ENCODE measurements at regions not wholly inside any gene's neighbourhood (a gene's known extent, or its start where the extent isn't known, plus 50 kb on each side); places are given as distances from the start of the nearest gene placed in this dataset.

- TF ChIP-seq KDM1A (IDR thresholded peaks at IDR 0.05; ENCODE audit: borderline replicate concordance, low read length) (no peak), NANOG (IDR thresholded peaks at IDR 0.05; ENCODE audit: insufficient read depth, low read depth, low read length, poor library complexity, severe bottlenecking) (no peak), PHF8 (conservative IDR thresholded peaks at IDR 0.05; ENCODE audit: low read depth, low read length) (no peak), CBX8 (IDR thresholded peaks at IDR 0.05; ENCODE audit: borderline replicate concordance, low read depth, low read length) (no peak), HDAC2 (IDR thresholded peaks at IDR 0.05; ENCODE audit: borderline replicate concordance in 1 of 2, low read depth in 2 of 2, low read length in 2 of 2) (no peak)
Observed at GRCh38 chrX:93977641-93978040, 303.6 kb downstream of the FAM133A start (continued).
